DMS79 treated with DMSO at 0.1 percent for 48 hours (cell line): ENCODE measurements at regions not wholly inside any gene's neighbourhood (a gene's known extent, or its start where the extent isn't known, plus 50 kb on each side); places are given as distances from the start of the nearest gene placed in this dataset.
"Not testable (repeated sequence)": the region's sequence is repeated elsewhere in the genome, so short reads cannot be mapped to it uniquely, and the experiment has no call there.

Source experiments
- DNase-seq: peaks from one replicate; lab custom pipeline; 2025; lab: John Stamatoyannopoulos, UW

- DNase-seq = no peak
Observed at GRCh38 chr6:113750151-113750855, 106.8 kb upstream of the MARCKS start.

DNA sequence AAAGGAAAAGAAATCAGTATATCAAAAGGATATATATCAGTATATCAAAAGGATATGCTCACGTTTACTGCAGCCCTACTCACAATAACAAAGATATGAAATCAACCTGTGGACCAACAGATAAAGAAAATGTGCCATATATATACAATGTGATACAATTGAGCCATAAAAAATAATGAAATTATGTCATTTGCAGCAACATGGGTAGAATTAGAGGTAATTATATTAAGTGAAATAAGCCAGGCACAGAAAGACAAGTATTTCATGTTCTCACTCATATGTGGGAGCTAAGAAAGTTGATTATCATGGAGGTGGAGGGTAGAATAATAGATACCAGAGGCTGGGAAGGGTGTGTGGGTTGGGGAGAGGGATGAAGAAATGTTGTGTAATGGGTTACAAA, 102.9 kb upstream of the MARCKS start:
- no peak for DNase-seq

DNA sequence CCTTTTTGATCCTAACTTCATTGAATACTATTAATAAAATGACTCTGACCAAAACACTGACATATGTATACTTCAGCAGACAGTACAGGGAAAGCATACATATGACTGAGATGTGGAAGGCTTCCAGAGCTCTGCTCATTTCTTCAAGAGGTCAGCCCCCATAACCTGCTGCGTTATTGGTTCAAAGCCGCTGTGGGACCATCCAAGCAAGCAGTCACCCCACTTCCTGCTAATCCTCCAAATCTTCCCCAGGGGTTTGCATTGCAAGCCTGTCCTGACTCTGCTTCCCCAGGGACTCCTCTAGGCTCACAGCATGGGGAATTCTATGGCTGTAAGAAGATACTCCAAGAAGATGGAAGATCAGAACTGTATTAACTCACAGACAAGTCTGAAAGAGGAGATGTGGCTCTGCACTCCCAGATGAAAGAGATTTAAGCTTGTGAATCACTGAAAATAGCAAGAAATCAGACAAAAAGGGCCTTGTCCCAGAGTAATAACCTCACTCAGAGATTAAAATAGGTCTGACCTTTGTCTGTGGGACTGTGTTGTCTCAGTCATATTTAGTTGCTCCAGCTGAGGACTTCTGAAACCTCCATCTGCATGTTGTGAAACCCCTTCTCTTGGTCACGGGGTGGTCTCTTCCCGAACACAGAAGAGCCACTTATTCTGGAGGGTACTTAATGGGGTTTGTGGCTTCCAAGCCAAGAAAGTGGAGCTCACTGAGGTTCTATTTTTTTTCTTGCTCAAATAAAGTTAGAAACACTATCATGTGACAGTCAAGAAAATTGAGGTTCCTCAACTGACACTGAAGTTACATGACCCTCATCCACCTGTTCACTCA, 101.5 kb upstream of the MARCKS start:
- DNase-seq = peak; percentile 71

DNA sequence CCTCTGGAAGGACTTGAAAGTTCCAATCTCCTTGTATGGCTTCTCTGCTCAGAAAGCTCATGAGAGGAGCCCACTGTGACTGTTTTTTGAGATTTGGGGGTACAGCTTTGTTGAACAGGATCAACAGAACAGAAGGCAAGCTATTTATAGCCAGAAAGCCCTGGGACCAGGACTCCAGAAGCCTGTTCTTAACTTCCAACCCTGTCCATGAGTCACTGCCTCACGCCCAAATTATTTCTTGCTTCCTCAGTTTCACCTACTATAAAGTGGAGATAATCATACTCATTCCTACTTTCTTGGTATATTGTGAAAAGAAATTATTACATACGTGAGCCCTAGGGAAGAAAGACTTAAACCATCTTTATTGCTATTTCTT, 100.9 kb upstream of the MARCKS start:
- no peak for DNase-seq

DNA sequence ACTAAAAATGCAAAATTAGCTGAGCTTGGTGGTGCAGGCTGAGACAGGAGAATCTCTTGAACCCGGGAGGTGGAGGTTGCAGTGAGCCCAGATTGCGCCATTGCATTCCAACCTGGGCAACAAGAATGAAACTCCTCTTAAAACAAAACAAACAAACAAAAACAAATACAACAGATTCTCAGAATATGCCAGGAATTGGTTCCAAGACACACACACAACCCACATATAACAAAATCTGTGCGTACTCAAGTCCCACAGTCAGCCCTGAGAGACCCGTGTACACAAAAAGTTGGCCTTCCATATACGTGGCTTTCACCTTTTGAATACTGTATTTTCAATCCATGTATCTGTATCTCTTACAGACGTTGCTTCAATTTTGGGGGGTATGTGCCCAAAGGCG, 98.9 kb upstream of the MARCKS start:
- DNase-seq = no peak

DNA sequence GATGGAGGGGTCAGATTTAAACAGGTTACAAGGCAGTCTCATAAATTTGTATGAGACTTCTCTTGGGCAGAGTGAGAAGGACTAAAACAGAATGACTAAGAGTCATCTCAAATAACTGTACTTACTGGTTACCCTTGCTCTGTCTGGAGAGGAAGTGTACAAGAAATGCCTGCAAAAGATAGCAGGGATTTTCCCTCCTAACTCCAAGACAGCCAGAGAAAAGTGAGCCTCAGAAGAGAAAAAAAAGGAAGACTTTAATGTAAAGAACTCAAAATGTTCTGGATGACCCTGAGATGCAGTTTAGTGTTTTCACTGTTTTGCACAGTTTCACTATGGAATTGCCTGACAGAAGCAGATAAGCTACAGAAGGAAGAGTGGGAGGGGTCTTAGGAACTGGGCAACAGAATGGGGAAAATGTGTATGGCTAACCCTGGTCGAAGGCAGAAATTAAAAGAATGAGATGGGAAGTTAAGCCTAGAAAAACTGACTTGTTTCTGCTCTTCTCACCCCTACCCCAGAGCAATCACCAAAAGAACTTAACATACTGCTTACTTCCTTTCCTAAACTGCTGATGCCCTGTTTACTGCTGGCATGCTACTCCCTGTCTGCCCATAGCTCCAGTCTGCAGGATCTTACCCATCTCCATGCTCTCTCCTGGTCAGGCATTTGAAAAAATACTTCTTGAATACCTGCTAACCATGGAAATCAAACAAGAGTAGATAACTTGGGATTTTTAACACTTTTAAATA, 98.1 kb upstream of the MARCKS start:
- no peak for DNase-seq

- DNase-seq = no peak
Observed at GRCh38 chr6:113762641-113763040, 94.5 kb upstream of the MARCKS start.

GRCh38 chr6:113763311-113763766, 93.8 kb upstream of the MARCKS start:
- DNase-seq = no peak

DNA sequence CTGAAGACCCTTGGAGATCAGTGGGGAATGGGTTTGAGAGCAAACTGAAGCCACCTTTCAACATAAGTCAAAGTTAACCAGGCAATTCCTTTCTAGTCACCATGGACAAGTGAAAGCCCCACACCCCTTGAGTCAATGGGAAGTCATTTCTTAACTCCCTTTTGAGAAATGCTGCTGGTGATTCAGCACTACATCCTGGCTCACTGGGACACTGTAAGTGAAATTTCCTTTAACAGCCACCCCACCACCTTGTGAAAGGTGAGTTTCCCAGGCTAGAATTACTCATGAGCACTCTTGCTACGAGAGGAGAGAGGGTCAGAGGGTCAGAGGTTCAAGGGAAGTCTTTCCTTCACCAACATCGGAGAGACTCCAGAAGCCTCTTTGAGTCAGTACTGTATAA, 93.3 kb upstream of the MARCKS start:
- DNase-seq = no peak

- DNase-seq = no peak
Observed at GRCh38 chr6:113765909-113766308, 91.2 kb upstream of the MARCKS start.

- no peak for DNase-seq
Observed at GRCh38 chr6:113767985-113768384, 89.2 kb upstream of the MARCKS start.

DNA sequence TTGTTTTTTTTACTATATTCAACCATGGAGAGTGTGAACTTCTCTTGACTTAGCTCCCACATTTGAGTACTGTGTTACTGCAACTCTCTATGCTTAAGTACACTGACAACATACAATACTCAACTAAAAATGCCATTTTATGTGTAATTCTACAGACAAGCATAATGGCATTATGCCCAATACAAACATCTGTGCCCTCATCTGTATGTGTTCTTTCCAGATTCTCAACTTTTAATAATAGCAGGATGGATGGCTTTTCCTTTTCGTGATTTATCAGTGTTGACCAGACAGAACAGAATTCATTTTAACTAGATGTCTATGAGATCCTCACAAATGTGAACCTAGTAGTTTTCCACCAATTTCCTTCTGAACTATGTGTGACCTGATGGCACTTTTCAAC, 84.2 kb upstream of the MARCKS start:
- no peak for DNase-seq

GRCh38 chr6:113774127-113774825, 82.9 kb upstream of the MARCKS start:
- DNase-seq = no peak

- DNase-seq = peak; percentile 16
Observed at GRCh38 chr6:113776998-113777397, 80.1 kb upstream of the MARCKS start.

DNA sequence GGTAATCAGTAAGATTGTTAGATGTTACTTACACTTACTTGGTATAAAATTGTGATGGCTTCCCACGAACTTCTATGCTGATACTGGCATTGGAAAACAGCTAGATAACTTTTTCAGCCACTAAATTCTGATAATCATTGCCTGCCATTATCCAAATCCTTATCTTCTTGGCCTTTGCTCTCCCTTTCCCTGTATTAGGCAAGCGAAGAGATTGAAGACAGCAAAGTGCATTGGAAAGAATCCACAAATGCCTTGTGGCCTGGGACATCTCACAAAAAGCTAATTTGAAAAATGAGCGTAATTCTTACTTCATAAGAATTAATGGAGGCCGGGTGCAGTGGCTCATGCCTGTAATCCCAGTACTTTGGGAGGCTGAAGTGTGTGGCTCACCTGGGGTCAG, 79.5 kb upstream of the MARCKS start:
- DNase-seq = no peak

GRCh38 chr6:113779656-113780055, 77.5 kb upstream of the MARCKS start:
- no peak for DNase-seq

- DNase-seq = no peak
Observed at GRCh38 chr6:113782636-113783035, 74.5 kb upstream of the MARCKS start.

DNA sequence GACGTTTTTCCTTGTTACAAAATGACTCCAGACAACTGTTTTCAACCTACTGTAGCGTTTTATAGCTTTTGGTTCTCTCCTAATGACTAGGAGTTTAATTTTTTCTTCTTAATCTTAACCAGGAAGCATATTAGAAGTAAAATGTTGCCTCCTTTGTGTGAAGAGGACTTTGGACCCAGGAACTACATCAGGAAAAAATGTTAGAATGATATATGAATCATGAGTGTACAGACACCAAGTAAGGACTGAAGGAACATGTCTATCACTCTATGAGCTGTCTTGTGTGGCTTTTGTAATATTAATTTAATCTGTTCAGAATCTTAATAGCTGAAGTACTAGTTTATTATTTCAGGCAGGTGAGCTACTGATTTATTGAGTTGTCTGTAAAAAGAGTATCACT, 71.0 kb upstream of the MARCKS start:
- DNase-seq = no peak

GRCh38 chr6:113788586-113788985, 68.6 kb upstream of the MARCKS start:
- no peak for DNase-seq

DNA sequence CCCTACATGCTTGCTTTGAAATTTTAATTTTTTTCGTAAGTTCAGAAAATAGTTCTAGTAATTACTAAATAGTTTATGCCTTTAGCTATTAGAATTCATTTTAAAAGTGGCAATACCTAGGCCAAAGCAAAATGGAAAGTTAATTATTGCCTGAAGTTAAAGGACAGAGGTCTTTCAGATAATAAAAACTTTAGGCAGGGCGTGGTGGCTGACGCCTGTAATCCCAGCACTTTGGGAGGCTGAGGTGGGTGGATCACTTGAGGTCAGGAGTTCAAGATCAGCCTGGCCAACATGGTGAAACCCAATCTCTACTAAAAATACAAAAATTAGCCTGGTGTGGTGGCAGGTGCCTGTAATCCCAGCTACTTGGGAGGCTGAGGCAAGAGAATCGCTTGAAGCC, 65.9 kb upstream of the MARCKS start:
- not testable (repeated sequence) for DNase-seq

DNA sequence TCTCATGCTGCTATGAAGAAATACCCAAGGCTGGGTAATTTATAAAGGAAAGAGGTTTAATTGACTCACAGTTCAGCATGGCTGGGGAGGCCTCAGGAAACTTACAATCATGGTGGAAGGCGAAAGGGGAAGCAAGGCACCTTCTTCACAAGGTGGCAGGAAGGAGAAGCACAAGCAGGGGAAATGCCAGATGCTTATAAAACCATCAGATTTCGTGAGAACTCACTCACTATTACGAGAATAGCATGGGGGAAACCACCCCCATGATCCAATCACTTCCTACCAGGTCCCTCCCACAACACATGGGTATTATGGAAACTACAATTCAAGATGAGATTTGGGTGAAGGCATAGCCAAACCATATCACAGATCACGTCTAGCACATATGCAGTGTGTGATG, 61.8 kb upstream of the MARCKS start:
- not testable (repeated sequence) for DNase-seq

- no peak for DNase-seq
Observed at GRCh38 chr6:113796038-113796437, 61.1 kb upstream of the MARCKS start.
